H9 (cell line): ENCODE measurements at regions not wholly inside any gene's neighbourhood (a gene's known extent, or its start where the extent isn't known, plus 50 kb on each side); places are given as distances from the start of the nearest gene placed in this dataset.
"Not testable (repeated sequence)": the region's sequence is repeated elsewhere in the genome, so short reads cannot be mapped to it uniquely, and the experiment has no call there.

Experiments used
- DNase-seq: peaks from one replicate; pipeline ENCODE4 v3.0.0-alpha.2; 2017
- H2AFZ ChIP-seq: one replicate; pipeline ENCODE4 v1.6.1; 2013; ENCODE audit warnings: mild to moderate bottlenecking, low read length, control low read depth, moderate library complexity
- H2AK5ac ChIP-seq: 2 replicates; pipeline ENCODE4 v1.6.1; 2013; ENCODE audit warnings: low read length, control low read depth, mixed read lengths; ENCODE audit not compliant: insufficient read length
- H2BK120ac ChIP-seq: one replicate; pipeline ENCODE4 v1.6.1; 2013; ENCODE audit warnings: low read depth, mild to moderate bottlenecking, low read length, control low read depth, inconsistent platforms; ENCODE audit not compliant: poor library complexity, severe bottlenecking
- H2BK12ac ChIP-seq: 2 replicates; pipeline ENCODE4 v1.6.1; 2013; ENCODE audit warnings: low read length, control low read depth, mixed read lengths, low read depth; ENCODE audit not compliant: insufficient read length
- H2BK15ac ChIP-seq: 2 replicates; pipeline ENCODE4 v1.6.1; 2013; ENCODE audit warnings: low read depth, low read length, control low read depth
- H2BK20ac ChIP-seq: one replicate; pipeline ENCODE4 v1.6.1; 2013; ENCODE audit warnings: low read depth, mild to moderate bottlenecking, low read length, control low read depth, inconsistent platforms; ENCODE audit not compliant: poor library complexity, severe bottlenecking
- H2BK5ac ChIP-seq: 2 replicates; pipeline ENCODE4 v1.6.1; 2013; ENCODE audit warnings: low read length, control low read depth, mixed read lengths; ENCODE audit not compliant: insufficient read length
- H3K14ac ChIP-seq: 2 replicates; pipeline ENCODE4 v1.6.1; 2013; ENCODE audit warnings: low read length, control low read depth; ENCODE audit not compliant: insufficient read depth
- H3K18ac ChIP-seq: 2 replicates; pipeline ENCODE4 v1.6.1; 2013; ENCODE audit warnings: low read depth, mild to moderate bottlenecking, mixed read lengths, low read length, control low read depth; ENCODE audit not compliant: insufficient read length
- H3K23ac ChIP-seq: 2 replicates; pipeline ENCODE4 v1.6.1; 2013; ENCODE audit warnings: low read length, control low read depth, mixed read lengths, low read depth; ENCODE audit not compliant: insufficient read length
- H3K23me2 ChIP-seq: 2 replicates; pipeline ENCODE4 v1.6.1; 2013; ENCODE audit warnings: low read depth, mild to moderate bottlenecking, mixed read lengths, low read length, control low read depth; ENCODE audit not compliant: insufficient read length, poor library complexity, severe bottlenecking
- H3K27ac ChIP-seq: 2 replicates; pipeline ENCODE4 v1.5.1; 2013; ENCODE audit warnings: low read length, control low read depth, mixed read lengths, low read depth; ENCODE audit not compliant: insufficient read length
- H3K27me3 ChIP-seq: 2 replicates; pipeline ENCODE4 v1.6.1; 2013; ENCODE audit warnings: low read length, control low read depth, inconsistent platforms; ENCODE audit not compliant: insufficient read depth
- H3K4ac ChIP-seq: 2 replicates; pipeline ENCODE4 v1.6.1; 2013; ENCODE audit warnings: low read depth, mild to moderate bottlenecking, control low read depth, inconsistent platforms, low read length, moderate library complexity
- H3K4me1 ChIP-seq: 2 replicates; pipeline ENCODE4 v1.6.1; 2013; ENCODE audit warnings: low read length, control low read depth, inconsistent platforms; ENCODE audit not compliant: insufficient read depth
- H3K4me2 ChIP-seq: 2 replicates; pipeline ENCODE4 v1.6.1; 2013; ENCODE audit warnings: low read length, control low read depth, mixed read lengths; ENCODE audit not compliant: insufficient read length, insufficient read depth
- H3K56ac ChIP-seq: 2 replicates; pipeline ENCODE4 v1.6.1; 2013; ENCODE audit warnings: low read depth, mild to moderate bottlenecking, mixed read lengths, low read length, control low read depth; ENCODE audit not compliant: insufficient read length
- H3K79me1 ChIP-seq: 2 replicates; pipeline ENCODE4 v1.6.1; 2013; ENCODE audit warnings: low read depth, mild to moderate bottlenecking, moderate library complexity, low read length, control low read depth, inconsistent platforms; ENCODE audit not compliant: insufficient read depth, poor library complexity, severe bottlenecking
- H3K79me2 ChIP-seq: 2 replicates; pipeline ENCODE4 v1.6.1; 2013; ENCODE audit warnings: low read length, control low read depth, inconsistent platforms; ENCODE audit not compliant: insufficient read depth
- H3K9ac ChIP-seq: 2 replicates; pipeline ENCODE4 v1.6.1; 2013; ENCODE audit warnings: low read length, control low read depth, mixed read lengths; ENCODE audit not compliant: insufficient read length; ENCODE audit errors: extremely low read depth
- H3K9me3 ChIP-seq: one replicate; pipeline ENCODE4 v1.6.1; 2013; ENCODE audit warnings: low read depth, low read length, inconsistent platforms; ENCODE audit not compliant: control insufficient read depth
- H3T11ph ChIP-seq: one replicate; pipeline ENCODE4 v1.6.1; 2013; ENCODE audit warnings: mild to moderate bottlenecking, low read length, control low read depth, inconsistent platforms
- H4K20me1 ChIP-seq: one replicate; pipeline ENCODE4 v1.6.1; 2013; ENCODE audit not compliant: control insufficient read depth, insufficient read length, insufficient read depth
- H4K5ac ChIP-seq: 2 replicates; pipeline ENCODE4 v1.6.1; 2013; ENCODE audit warnings: low read depth, mild to moderate bottlenecking, mixed read lengths, low read length, control low read depth; ENCODE audit not compliant: insufficient read length
- H4K8ac ChIP-seq: replicated peaks from 2 replicates; pipeline ENCODE4 v1.6.1; 2013; ENCODE audit warnings: low read length, control low read depth, mixed read lengths, low read depth; ENCODE audit not compliant: insufficient read length
- H4K91ac ChIP-seq: 2 replicates; pipeline ENCODE4 v1.6.1; 2013; ENCODE audit warnings: low read depth, mild to moderate bottlenecking, moderate library complexity, mixed read lengths, low read length, control low read depth; ENCODE audit not compliant: insufficient read length
- H3K27ac Mint-ChIP-seq, 3 experiments: 2 replicates in 2 of 3; 3 replicates in 1 of 3; pipeline ENCODE4 v1.8.0; 2020 to 2021; ENCODE audit warnings: mixed read lengths in 3 of 3, mild to moderate bottlenecking in 1 of 3, moderate library complexity in 1 of 3
- H3K27me3 Mint-ChIP-seq: 2 replicates; pipeline ENCODE4 v1.8.0; 2021; ENCODE audit warnings: low read depth, mild to moderate bottlenecking, moderate library complexity, mixed read lengths
- H3K36me3 Mint-ChIP-seq, 3 experiments: 2 replicates in 2 of 3; 3 replicates in 1 of 3; pipeline ENCODE4 v1.8.0; 2020 to 2021; ENCODE audit warnings: low read depth in 3 of 3, mixed read lengths in 3 of 3; ENCODE audit not compliant: insufficient read depth in 1 of 3
- H3K4me1 Mint-ChIP-seq, 2 experiments: 2 replicates each; pipeline ENCODE4 v1.8.0; 2020; ENCODE audit warnings: mixed read lengths in 2 of 2
- H3K4me3 Mint-ChIP-seq, 2 experiments: 2 replicates in 1 of 2; 3 replicates in 1 of 2; pipeline ENCODE4 v1.8.0; 2020 to 2021; ENCODE audit warnings: mild to moderate bottlenecking in 2 of 2, mixed read lengths in 2 of 2, moderate library complexity in 1 of 2
- H3K9me3 Mint-ChIP-seq, 2 experiments: 2 replicates in 1 of 2; 3 replicates in 1 of 2; pipeline ENCODE4 v1.8.0; 2020; ENCODE audit warnings: mild to moderate bottlenecking in 2 of 2, mixed read lengths in 2 of 2, moderate library complexity in 1 of 2
- WGBS: extraction: QIAGEN DNeasy Blood & Tissue Kit; methylation state at CpG from one replicate; pipeline ENCODE4 v1.1.7; 2013; ENCODE audit warnings: missing lambda C conversion rate, low lambda C conversion rate, mixed read lengths; ENCODE audit not compliant: insufficient read length; ENCODE audit errors: extremely low coverage; 5-methylcytosine and 5-hydroxymethylcytosine counted together

DNA sequence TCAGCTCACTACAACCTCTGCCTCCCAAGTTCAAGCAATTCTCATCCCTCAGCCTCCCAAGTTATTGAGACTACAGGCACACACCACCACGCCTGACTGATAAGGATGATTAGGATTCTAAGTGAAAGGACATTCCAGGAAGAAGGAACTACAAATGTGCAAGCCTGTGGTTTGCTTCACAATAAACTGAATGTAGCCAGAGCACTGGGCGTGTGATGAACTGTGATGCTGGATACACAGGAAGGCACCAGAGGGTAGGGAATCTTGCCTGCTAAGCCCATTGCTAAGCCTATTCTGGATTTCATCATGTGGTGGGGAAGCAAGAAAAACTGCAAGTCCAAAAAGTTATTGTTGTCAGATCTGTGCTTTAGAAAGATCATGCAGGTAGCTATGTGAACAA, 177.9 kb upstream of the KCTD7 start:
- not testable (repeated sequence) for H3K27me3 ChIP-seq, H3K27ac Mint-ChIP-seq, DNase-seq, H3K79me2 ChIP-seq, H3K27ac ChIP-seq, H2BK15ac ChIP-seq, H2BK120ac ChIP-seq, H3K4ac ChIP-seq, H3K18ac ChIP-seq, H3K9me3 Mint-ChIP-seq, H2BK5ac ChIP-seq, H3K4me2 ChIP-seq, H3K23ac ChIP-seq, H3K4me1 ChIP-seq, H4K20me1 ChIP-seq, H3K9ac ChIP-seq, H3K56ac ChIP-seq, H2AFZ ChIP-seq, H3K9me3 ChIP-seq, H4K5ac ChIP-seq, H3K4me3 Mint-ChIP-seq, H3K27me3 Mint-ChIP-seq, H3K4me1 Mint-ChIP-seq, H3K79me1 ChIP-seq, H4K91ac ChIP-seq, H2BK12ac ChIP-seq, H3K23me2 ChIP-seq, H2BK20ac ChIP-seq, H3K14ac ChIP-seq, H2AK5ac ChIP-seq, H3T11ph ChIP-seq, H4K8ac ChIP-seq
- peaks cover 0 to 10% (median 8%) of the 10 kb centered on the region in 3 experiments; a peak in 3 of 7 replicates for H3K36me3 Mint-ChIP-seq
- no CpG with 5 or more reads among the region's 2 CpGs for WGBS

- no CpG with 5 or more reads among the region's 2 CpGs for WGBS
Measured at GRCh38 chr7:66451713-66452112, 177.0 kb upstream of the KCTD7 start.

More at GRCh38 chr7:66451713-66452112, 177.0 kb upstream of the KCTD7 start:
- H3K9me3 ChIP-seq, H3K4ac ChIP-seq, H2AFZ ChIP-seq, H3T11ph ChIP-seq, H3K27ac Mint-ChIP-seq, H4K91ac ChIP-seq, H3K27me3 Mint-ChIP-seq, H2BK120ac ChIP-seq, H3K23ac ChIP-seq, DNase-seq, H2AK5ac ChIP-seq, H3K79me2 ChIP-seq, H3K4me3 Mint-ChIP-seq, H3K23me2 ChIP-seq, H3K18ac ChIP-seq, H4K8ac ChIP-seq, H2BK5ac ChIP-seq, H3K79me1 ChIP-seq, H4K5ac ChIP-seq, H3K9ac ChIP-seq, H3K27me3 ChIP-seq, H4K20me1 ChIP-seq, H3K56ac ChIP-seq, H3K4me1 Mint-ChIP-seq, H2BK20ac ChIP-seq, H3K9me3 Mint-ChIP-seq, H3K4me2 ChIP-seq, H3K4me1 ChIP-seq, H2BK12ac ChIP-seq, H2BK15ac ChIP-seq, H3K27ac ChIP-seq, H3K14ac ChIP-seq: not testable (repeated sequence)
- H3K36me3 Mint-ChIP-seq, result peaks cover 0 to 10% (median 8%) of the 10 kb centered on the region in 3 experiments; a peak in 3 of 7 replicates
